Central memory CD4-positive, alpha-beta T cell (primary cell): ENCODE measurements at regions not wholly inside any gene's neighbourhood (a gene's known extent, or its start where the extent isn't known, plus 50 kb on each side); places are given as distances from the start of the nearest gene placed in this dataset.
"Not testable (repeated sequence)": the region's sequence is repeated elsewhere in the genome, so short reads cannot be mapped to it uniquely, and the experiment has no call there.

Experiments
- DNase-seq: peaks from one replicate; pipeline ENCODE4 v3.0.0; 2022

GRCh38 chr18:68427951-68428401 is 286.9 kb downstream of the TMX3 start:
- no peak for DNase-seq

GRCh38 chr18:68426731-68427315 is 288.1 kb downstream of the TMX3 start:
- no peak for DNase-seq

DNA sequence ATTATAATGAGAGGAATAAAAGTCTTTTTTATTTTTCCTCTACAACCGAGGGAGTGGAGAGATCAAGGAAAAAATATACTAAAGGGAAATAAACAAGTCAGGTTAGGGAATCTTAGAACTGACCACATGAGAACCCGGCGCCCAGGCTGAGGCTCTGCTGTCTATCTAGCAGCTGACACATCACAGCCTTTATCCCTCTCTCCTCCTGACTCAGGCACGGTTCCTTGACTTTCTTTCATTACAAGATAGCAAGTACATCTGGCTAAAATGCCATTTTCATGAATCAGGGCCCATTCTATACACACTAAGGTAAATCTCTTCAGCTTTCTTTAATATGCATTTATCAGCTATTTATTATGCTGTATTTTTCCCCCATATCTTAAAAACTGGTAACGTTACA is 296.0 kb downstream of the TMX3 start:
- DNase-seq, result no peak

DNA sequence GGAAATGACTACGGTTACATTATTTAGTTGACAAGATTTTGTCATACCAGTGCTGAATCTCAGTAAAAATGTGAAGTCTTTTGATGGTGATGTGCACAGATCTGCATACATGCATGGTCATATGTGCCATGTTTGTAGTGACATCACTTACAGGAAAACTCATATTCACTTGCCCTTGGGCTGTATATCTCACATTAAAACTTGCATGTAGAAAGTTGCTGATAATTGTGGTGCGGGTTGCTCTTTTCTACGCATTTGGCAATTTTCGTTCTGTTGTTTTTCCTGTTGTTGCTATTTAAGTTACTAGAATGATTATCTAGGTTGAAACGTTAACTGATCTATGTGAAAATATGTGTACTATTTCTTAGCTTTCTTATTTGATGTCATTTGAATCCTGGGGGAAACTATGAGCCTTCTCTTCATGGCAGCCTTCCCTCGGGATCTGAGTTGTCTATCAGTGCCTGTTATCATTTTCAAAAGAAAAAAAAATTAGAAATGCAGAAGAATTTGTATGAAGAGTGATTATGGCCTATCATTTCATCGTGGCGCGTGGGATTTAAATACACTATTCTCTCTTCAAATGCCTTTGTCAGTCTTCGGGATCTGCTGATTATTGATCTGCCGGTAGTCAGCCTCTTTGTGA is 296.6 kb downstream of the TMX3 start:
- DNase-seq, result no peak

GRCh38 chr18:68417826-68418225 is 297.1 kb downstream of the TMX3 start:
- DNase-seq, result no peak

DNA sequence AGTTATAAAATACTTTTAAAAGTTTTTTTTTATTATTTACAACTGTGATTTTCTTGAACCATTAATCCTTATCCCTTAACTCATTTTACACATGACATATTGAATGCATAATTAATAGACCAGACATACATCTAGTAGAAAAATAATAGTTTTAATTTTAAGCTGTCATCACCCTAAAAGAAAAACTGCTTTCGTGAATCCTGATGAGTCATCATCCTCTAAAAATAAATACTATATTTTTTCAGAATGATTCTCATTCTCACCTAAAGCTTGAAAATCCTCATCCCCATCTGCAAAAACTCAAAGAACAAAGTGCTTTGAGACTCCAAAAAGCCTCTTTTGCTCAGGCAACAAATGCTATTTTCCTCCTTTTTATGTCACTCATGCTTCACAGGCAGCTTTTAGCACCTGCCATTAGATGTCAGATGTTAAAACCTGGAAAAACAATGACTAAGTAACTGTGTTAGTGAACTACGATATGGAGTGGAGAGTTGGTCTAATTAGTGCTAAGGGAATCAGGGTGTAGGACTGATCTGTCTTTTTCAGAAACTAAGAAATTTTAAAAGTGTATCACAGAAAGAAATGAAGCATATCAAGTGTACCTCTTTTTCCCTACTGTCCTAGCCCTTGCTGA is 297.6 kb downstream of the TMX3 start:
- DNase-seq, result no peak

- no peak for DNase-seq
Observed at GRCh38 chr18:68414407-68414806, 300.5 kb downstream of the TMX3 start.

GRCh38 chr18:68409576-68409975 is 305.3 kb downstream of the TMX3 start:
- DNase-seq, result no peak

DNA sequence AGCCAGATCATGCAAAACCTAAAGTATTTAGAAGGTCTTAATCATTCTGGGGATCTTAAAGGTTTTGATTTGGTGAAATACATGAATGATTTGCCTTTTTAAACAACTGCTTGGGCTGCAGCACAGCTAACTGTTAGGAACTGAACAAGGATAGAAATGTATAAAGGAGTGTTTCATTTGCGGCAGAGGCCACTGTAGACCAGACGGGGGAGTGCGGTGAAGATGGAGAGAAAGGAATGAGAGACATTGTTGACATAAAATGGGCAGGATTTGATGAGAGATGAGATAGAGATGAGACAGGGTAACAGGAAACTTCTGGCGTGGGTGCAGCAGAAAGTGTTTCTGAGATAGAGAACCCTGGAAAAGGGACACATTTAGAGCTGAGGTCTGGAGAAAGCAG is 308.1 kb downstream of the TMX3 start:
- no peak for DNase-seq

- no peak for DNase-seq
Observed at GRCh38 chr18:68402784-68403183, 312.1 kb downstream of the TMX3 start.

GRCh38 chr18:68400889-68401288 is 314.0 kb downstream of the TMX3 start:
- no peak for DNase-seq

DNA sequence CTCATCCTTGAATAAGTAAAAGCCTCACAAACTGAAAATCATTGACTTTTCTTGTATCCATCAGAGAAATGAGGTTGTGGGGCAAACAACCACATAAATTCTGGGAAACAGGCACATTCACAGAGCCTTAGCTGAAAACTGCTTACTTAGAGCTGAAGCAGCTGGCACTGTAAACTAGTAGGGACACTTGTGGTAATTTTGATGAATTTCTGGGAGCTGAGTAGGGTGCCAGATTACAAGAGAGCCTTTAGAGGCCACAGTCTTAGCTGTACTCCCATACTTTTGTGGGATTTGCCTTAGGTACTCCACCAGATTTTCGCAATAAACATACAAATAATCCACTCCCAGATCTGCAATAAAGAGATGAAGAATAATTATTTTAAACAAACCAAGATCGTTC is 315.2 kb downstream of the TMX3 start:
- no peak for DNase-seq

- DNase-seq, result no peak
Observed at GRCh38 chr18:68397241-68398035, 317.5 kb downstream of the TMX3 start.

- DNase-seq, result no peak
Observed at GRCh38 chr18:68394705-68395104, 320.2 kb downstream of the TMX3 start.

DNA sequence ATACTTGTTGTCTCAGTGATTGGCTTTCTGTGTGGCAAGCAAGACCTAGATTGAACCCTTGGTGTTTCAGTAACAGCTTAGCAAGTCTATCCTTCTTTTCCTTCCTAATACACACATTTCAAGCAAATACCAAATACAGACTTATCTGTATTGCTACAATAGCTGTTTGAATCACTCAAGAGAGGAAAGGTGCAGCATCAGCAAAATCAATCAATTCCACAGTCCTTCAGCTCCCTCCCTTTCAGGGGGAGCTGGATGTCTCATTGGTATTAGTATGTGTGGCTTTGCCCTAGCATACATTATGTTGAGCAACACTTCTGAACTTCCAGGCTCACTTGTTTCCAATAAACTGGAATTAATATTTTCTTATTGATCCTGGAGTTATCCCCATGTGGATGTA is 323.1 kb downstream of the TMX3 start:
- DNase-seq, result no peak

DNA sequence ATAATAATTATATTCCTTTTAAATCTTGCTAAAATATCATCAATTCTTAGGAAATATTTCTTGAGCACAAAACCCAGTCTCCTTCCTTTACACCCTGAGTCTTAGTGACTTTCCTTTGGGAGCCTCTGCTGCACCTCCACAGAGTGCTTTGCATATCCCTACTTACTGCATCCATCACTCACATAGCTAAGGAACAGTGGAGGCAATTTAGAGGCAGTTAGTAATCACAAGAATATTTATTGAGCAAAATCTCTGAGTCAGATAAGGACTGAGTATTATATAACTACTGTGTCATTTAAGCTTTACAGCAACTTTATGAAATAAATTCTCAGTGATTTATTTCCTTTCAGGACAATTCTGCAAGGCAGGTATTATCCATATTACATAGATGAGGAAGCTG is 327.7 kb downstream of the TMX3 start:
- DNase-seq, result no peak

DNA sequence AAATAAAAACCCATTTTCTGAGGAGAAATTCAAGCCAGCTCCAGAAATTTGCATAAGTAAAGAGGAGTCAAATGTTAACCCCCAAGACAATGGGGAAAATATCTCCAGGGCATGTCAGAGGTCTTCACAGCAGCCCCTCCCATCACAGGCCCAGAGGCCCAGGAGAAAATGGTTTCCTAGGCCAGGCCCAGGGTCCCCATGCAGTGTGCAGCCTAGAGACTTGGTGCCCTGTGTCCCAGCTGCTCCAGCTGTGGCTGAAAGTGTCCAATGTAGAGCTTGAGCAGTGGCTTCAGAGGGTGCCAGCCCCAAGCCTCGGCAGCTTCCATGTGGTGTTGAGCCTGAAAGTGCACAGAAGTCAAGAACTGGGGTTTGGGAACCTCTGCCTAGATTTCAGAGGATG is 330.9 kb downstream of the TMX3 start:
- DNase-seq, result not testable (repeated sequence)

- no peak for DNase-seq
Observed at GRCh38 chr18:68376926-68377325, 338.0 kb downstream of the TMX3 start.

- DNase-seq, result no peak
Observed at GRCh38 chr18:68362907-68363306, 352.0 kb downstream of the TMX3 start.

DNA sequence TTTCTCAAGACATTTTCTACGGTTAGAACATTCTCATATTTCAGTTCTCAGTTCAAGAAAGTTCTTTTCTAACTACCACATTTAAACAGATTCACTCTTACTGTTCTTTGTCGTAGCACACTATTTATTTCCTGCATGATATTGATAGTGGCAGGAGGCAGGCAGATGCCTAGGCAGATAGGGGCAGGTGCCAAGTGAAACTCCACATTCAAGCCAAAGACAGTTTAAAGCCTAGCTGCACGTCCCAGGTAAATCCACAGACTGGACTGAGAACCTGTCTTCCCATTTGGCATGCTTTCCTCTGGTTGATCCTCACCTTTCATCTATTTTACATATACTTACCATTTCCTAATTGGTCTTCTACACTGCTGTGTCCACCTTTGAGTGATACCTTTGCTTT is 359.3 kb downstream of the TMX3 start:
- no peak for DNase-seq

DNA sequence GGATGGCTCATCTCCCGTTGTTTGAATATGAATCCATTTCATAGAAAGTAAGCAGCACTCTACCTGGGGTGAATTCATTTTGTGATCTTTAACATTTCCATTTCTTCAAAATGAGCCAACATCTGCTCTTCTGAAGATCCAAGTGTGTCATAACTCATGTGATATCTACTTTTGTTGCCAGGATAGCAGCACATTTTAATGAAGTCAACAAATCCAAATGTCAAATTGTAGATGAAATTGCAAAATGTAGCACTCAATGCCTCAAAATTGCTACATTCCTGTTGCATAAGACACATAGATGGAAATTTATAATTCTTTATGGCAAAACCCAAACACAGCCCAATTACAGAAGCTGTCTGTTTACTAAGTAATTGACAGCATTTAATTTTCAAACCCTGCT is 360.7 kb downstream of the TMX3 start:
- no peak for DNase-seq

GRCh38 chr18:68342039-68342659 is 372.8 kb downstream of the TMX3 start:
- no peak for DNase-seq

- no peak for DNase-seq
Observed at GRCh38 chr18:68340606-68341005, 374.3 kb downstream of the TMX3 start.
